Activated T-cell treated with anti-CD3 and anti-CD28 coated beads, Interleukin-2, amount 50 U/mL, for 72 hours (primary cell): ENCODE measurements at regions not wholly inside any gene's neighbourhood (a gene's known extent, or its start where the extent isn't known, plus 50 kb on each side); places are given as distances from the start of the nearest gene placed in this dataset.
A peak's percentile ranks its signal among the peaks of the same experiment; 100 is the strongest.
"Not testable (repeated sequence)": the region's sequence is repeated elsewhere in the genome, so short reads cannot be mapped to it uniquely, and the experiment has no call there.

ENCODE experiments used
- ATAC-seq, 2 donors: fragments of 150-1000 bp; cut with Tn5 transposase; replicated peaks in 1 of 2; 2 replicates each; pipeline ENCODE4 v1.10.0; 2021; ENCODE audit warnings: moderate library complexity in 2 of 2, mild to moderate bottlenecking in 1 of 2
- DNase-seq, 2 donors: peaks; one replicate each; pipeline ENCODE4 v3.0.0; 2021 to 2022; ENCODE audit warnings: mixed read lengths in 1 of 2
- H3K27ac Mint-ChIP-seq: one replicate; pipeline ENCODE4 v1.8.0; 2022; ENCODE audit warnings: mild to moderate bottlenecking, moderate library complexity, mixed read lengths
- H3K27me3 Mint-ChIP-seq: one replicate; pipeline ENCODE4 v1.8.0; 2022; ENCODE audit warnings: low read depth, mixed read lengths
- H3K36me3 Mint-ChIP-seq, 2 donors: one replicate each; pipeline ENCODE4 v1.8.0; 2022; ENCODE audit warnings: mixed read lengths in 2 of 2, mild to moderate bottlenecking in 1 of 2; ENCODE audit not compliant: insufficient read depth in 2 of 2
- H3K4me1 Mint-ChIP-seq: one replicate; pipeline ENCODE4 v1.8.0; 2022; ENCODE audit warnings: low read depth, mixed read lengths
- H3K4me3 Mint-ChIP-seq, 2 donors: one replicate each; pipeline ENCODE4 v1.8.0; 2022; ENCODE audit warnings: mild to moderate bottlenecking in 2 of 2, mixed read lengths in 2 of 2, moderate library complexity in 2 of 2
- H3K9me3 Mint-ChIP-seq, 2 donors: one replicate each; pipeline ENCODE4 v1.8.0; 2022; ENCODE audit warnings: mixed read lengths in 2 of 2

GRCh38 chr9:32015795-32016194 lies 368.6 kb upstream of the ACO1 start:
- Mint-ChIP-seq H3K27ac (no peak overlapping the region), H3K36me3 (no peaks in the 10 kb centered on the region), H3K4me1 (no peaks in the 10 kb centered on the region), H3K27me3 (no peaks in the 10 kb centered on the region), H3K4me3 (no peak overlapping the region), H3K9me3 (no peaks in the 10 kb centered on the region)
- no peak for ATAC-seq
- DNase-seq = no peak

GRCh38 chr9:32045513-32045912 lies 338.9 kb upstream of the ACO1 start:
- Mint-ChIP-seq H3K27me3 (no peaks in the 10 kb centered on the region), H3K27ac (no peak overlapping the region), H3K4me3 (no peak overlapping the region), H3K4me1 (no peaks in the 10 kb centered on the region), H3K36me3 (no peaks in the 10 kb centered on the region), H3K9me3 (no peaks in the 10 kb centered on the region)
- no peak for DNase-seq
- no peak for ATAC-seq

DNA sequence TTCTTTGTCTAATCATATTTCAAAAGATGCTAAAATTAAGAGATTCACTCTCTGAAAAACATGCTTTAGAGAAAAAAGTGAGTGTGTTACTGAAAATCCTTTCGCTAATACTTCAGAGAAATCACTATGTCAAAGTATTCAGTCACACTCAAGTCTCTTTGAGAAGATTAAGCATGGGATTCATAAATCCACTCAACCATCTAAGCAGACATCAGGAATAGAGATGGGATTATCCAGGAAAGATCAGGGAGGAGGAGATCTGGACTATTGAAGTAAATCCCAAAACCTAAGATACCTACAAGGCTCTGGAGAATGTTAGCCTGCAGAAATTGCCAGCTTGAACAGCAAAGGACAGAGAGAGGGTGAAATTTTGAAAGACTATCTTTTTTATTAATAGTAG lies 317.2 kb upstream of the ACO1 start:
- Mint-ChIP-seq H3K4me3 (no peak overlapping the region), H3K36me3 (no peaks in the 10 kb centered on the region)

GRCh38 chr9:32069169-32069813 lies 315.2 kb upstream of the ACO1 start:
- Mint-ChIP-seq H3K4me3 (no peak overlapping the region), H3K9me3 (peaks cover 0 to 3% of the 10 kb centered on the region in 2 donors), H3K36me3 (no peaks in the 10 kb centered on the region), H3K27ac (no peak overlapping the region), H3K4me1 (no peaks in the 10 kb centered on the region), H3K27me3 (no peaks in the 10 kb centered on the region)
- no peak for ATAC-seq
- peak in 1 of 2 donors; percentile 0 for DNase-seq

More for the DNA sequence above, 317.2 kb upstream of the ACO1 start:
- no peaks in the 10 kb centered on the region for H3K27me3 Mint-ChIP-seq
- DNase-seq = no peak
- H3K27ac Mint-ChIP-seq = no peak overlapping the region
- no peaks in the 10 kb centered on the region for H3K9me3 Mint-ChIP-seq
- no peaks in the 10 kb centered on the region for H3K4me1 Mint-ChIP-seq
- ATAC-seq = no peak

DNA sequence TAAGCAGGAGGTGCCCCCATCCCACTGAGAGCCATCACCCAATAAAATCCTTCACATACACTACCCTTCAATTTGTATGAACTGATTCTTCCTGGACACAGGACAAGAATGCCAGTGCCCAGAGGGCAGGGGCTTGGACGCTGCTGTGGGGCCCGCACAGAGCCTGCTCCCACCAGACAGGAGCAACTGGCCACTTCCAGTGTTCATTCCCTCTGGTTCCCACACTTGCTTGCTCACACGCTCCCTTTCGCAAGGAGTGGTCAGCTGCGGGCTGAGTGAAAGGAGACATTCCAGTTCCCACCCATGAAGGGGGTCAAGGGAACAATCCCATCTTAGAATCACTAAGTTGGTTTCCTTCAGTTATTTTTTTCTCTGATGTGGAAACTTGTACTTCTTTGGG lies 314.5 kb upstream of the ACO1 start:
- H3K27me3 Mint-ChIP-seq = no peaks in the 10 kb centered on the region
- H3K9me3 Mint-ChIP-seq = peaks cover 2 to 6% of the 10 kb centered on the region in 2 donors
- H3K27ac Mint-ChIP-seq = no peak overlapping the region
- no peak for ATAC-seq
- no peaks in the 10 kb centered on the region for H3K36me3 Mint-ChIP-seq
- H3K4me3 Mint-ChIP-seq = no peak overlapping the region
- DNase-seq = no peak
- no peaks in the 10 kb centered on the region for H3K4me1 Mint-ChIP-seq

DNA sequence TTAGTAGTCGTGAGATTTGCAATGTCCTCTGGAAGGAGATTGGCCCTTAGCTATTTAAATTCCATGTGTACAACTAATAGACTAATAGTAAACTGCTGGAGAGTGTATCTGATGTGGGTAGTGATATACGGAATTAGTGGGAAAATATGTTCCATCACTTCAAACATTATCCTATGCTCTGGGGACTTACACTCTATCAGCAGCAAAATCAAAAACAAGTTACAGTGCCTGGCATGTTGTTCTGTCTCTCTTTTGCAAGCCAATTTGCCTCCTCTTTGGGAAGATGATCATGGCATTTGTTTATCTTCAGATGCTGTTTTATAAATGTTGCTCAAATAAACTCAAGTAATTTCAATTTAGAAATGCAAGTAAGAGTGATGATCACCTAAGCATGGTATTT lies 311.9 kb upstream of the ACO1 start:
- H3K9me3 Mint-ChIP-seq = peaks cover 3 to 6% of the 10 kb centered on the region in 2 donors
- no peak overlapping the region for H3K27ac Mint-ChIP-seq
- no peaks in the 10 kb centered on the region for H3K36me3 Mint-ChIP-seq
- H3K4me3 Mint-ChIP-seq = no peak overlapping the region
- DNase-seq (no peak), ATAC-seq (no peak)
- H3K27me3 Mint-ChIP-seq = no peaks in the 10 kb centered on the region
- no peaks in the 10 kb centered on the region for H3K4me1 Mint-ChIP-seq

- DNase-seq (no peak), ATAC-seq (no peak)
- Mint-ChIP-seq H3K27me3 (no peaks in the 10 kb centered on the region), H3K4me3 (no peak overlapping the region), H3K9me3 (peaks cover 2 to 4% of the 10 kb centered on the region in 2 donors), H3K4me1 (no peaks in the 10 kb centered on the region), H3K36me3 (no peaks in the 10 kb centered on the region), H3K27ac (no peak overlapping the region)
Observed at GRCh38 chr9:32092031-32092430, 292.4 kb upstream of the ACO1 start.

GRCh38 chr9:32117291-32117690 lies 267.2 kb upstream of the ACO1 start:
- Mint-ChIP-seq H3K36me3 (no peaks in the 10 kb centered on the region), H3K4me1 (no peaks in the 10 kb centered on the region), H3K9me3 (peaks cover 0 to 1% of the 10 kb centered on the region in 2 donors), H3K4me3 (no peak overlapping the region), H3K27me3 (no peaks in the 10 kb centered on the region), H3K27ac (no peak overlapping the region)
- DNase-seq = no peak
- ATAC-seq = no peak

GRCh38 chr9:32128546-32128945 lies 255.9 kb upstream of the ACO1 start:
- no peaks in the 10 kb centered on the region for H3K4me1 Mint-ChIP-seq
- no peak for ATAC-seq
- H3K36me3 Mint-ChIP-seq = no peaks in the 10 kb centered on the region
- no peak overlapping the region for H3K27ac Mint-ChIP-seq
- H3K27me3 Mint-ChIP-seq = no peaks in the 10 kb centered on the region
- H3K9me3 Mint-ChIP-seq = no peaks in the 10 kb centered on the region
- no peak overlapping the region for H3K4me3 Mint-ChIP-seq
- DNase-seq = no peak

GRCh38 chr9:32130709-32131108 lies 253.7 kb upstream of the ACO1 start:
- not testable (repeated sequence) for H3K27ac Mint-ChIP-seq, ATAC-seq, H3K9me3 Mint-ChIP-seq, H3K27me3 Mint-ChIP-seq, DNase-seq, H3K36me3 Mint-ChIP-seq, H3K4me3 Mint-ChIP-seq, H3K4me1 Mint-ChIP-seq

DNA sequence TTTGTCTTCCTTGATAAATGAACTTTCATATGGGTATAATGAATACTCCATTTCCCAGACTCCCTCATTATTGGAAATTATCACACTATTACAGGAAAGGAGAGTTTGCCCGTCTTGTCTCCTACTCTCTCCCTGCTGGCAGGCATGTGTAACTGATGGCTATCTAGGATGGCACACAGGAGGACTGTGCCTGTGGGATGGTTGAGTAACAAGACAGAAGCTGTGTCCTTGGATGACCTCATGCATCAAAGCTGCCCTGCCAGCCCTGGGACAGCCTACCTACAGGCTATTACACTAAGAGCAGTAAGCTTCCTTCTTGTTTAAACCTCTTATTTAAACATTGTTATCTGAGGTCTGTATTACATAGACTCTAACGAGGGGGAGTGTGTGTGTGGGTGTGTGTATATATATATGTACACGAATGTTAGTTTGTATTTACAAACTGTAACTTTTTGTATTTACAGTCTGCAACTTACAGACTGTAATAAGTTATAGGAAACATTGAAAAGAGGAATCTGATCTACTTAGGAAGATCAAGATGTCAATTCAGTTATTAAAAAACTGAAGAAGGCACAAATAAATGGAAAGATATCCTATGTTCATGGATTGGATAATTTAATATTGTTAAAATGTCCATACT lies 247.6 kb upstream of the ACO1 start:
- ATAC-seq = no peak
- no peak overlapping the region for H3K4me3 Mint-ChIP-seq
- no peaks in the 10 kb centered on the region for H3K4me1 Mint-ChIP-seq
- no peak for DNase-seq
- H3K27ac Mint-ChIP-seq = no peak overlapping the region
- no peaks in the 10 kb centered on the region for H3K27me3 Mint-ChIP-seq
- no peaks in the 10 kb centered on the region for H3K36me3 Mint-ChIP-seq
- H3K9me3 Mint-ChIP-seq = no peaks in the 10 kb centered on the region

GRCh38 chr9:32142074-32142473 lies 242.4 kb upstream of the ACO1 start:
- Mint-ChIP-seq H3K4me1 (no peaks in the 10 kb centered on the region), H3K9me3 (peaks cover 0 to 2% of the 10 kb centered on the region in 2 donors), H3K36me3 (no peaks in the 10 kb centered on the region), H3K4me3 (no peak overlapping the region), H3K27ac (no peak overlapping the region), H3K27me3 (no peaks in the 10 kb centered on the region)
- DNase-seq = no peak
- no peak for ATAC-seq

DNA sequence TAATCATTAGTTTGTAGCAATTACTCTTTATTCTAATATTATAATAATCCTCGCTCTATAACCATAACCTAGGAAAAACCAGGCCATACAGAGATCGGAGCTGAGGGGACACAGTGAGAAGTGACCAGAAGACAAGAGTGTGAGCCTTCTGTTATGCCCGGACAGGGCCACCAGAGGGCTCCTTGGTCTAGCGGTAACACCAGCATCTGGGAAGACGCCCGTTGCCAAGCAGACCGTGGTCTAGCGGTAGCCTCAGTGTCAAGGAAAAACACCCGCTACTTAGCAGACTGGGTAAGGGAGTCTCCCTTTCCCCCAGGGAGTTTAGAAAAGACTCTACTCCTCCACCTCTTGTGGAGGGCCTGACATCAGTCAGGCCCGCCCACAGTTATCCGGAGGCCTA lies 235.9 kb upstream of the ACO1 start:
- DNase-seq, H3K4me3 Mint-ChIP-seq, H3K9me3 Mint-ChIP-seq, H3K4me1 Mint-ChIP-seq, H3K36me3 Mint-ChIP-seq, H3K27ac Mint-ChIP-seq, H3K27me3 Mint-ChIP-seq, ATAC-seq: not testable (repeated sequence)

GRCh38 chr9:32161209-32161608 lies 223.2 kb upstream of the ACO1 start:
- Mint-ChIP-seq H3K9me3 (no peaks in the 10 kb centered on the region), H3K36me3 (no peaks in the 10 kb centered on the region), H3K4me1 (no peaks in the 10 kb centered on the region), H3K27me3 (no peaks in the 10 kb centered on the region), H3K4me3 (no peak overlapping the region), H3K27ac (no peak overlapping the region)
- ATAC-seq (no peak), DNase-seq (no peak)
